Adrenal gland (tissue), 9 donors: ENCODE measurements at regions not wholly inside any gene's neighbourhood (a gene's known extent, or its start where the extent isn't known, plus 50 kb on each side); places are given as distances from the start of the nearest gene placed in this dataset.

Experiments used
- DNase-seq, 7 donors: peaks; one replicate each; pipeline ENCODE4 v3.0.0-alpha.2; 2019 to 2020
- H3K27ac ChIP-seq, 5 donors: fragments of 200-600 bp; sonication (generic) in 4 of 5; 1 replicate in 3 of 5; 2 replicates in 2 of 5; pipeline versions ENCODE4 v1.5.1 to v1.8.0; 2016 to 2020; ENCODE audit warnings: mild to moderate bottlenecking in 1 of 5
- H3K27me3 ChIP-seq: fragments of 200-600 bp; 2 replicates; pipeline ENCODE4 v1.8.0; 2021
- H3K36me3 ChIP-seq, 2 donors: fragments of 200-600 bp; replicated peaks in 1 of 2; 1 replicate in 1 of 2; 2 replicates in 1 of 2; pipeline versions ENCODE4 v1.5.1 to v1.8.0; 2018 to 2022
- H3K4me1 ChIP-seq, 2 donors: fragments of 200-600 bp; replicated peaks in 1 of 2; 1 replicate in 1 of 2; 2 replicates in 1 of 2; pipeline versions ENCODE4 v1.5.1 to v1.8.0; 2018 to 2021
- H3K4me3 ChIP-seq, 4 donors: fragments of 200-600 bp; sonication (generic) in 3 of 4; one replicate each; pipeline ENCODE4 v1.5.1; 2016 to 2018
- H3K9me3 ChIP-seq, 3 donors: fragments of 200-600 bp; sonication (generic) in 1 of 3; replicated peaks in 1 of 3; 1 replicate in 2 of 3; 2 replicates in 1 of 3; pipeline versions ENCODE4 v1.5.1 to v1.8.0; 2016 to 2021
- CTCF ChIP-seq, 6 experiments: fragments of 450-650 bp in 4 of 6; fragments of 200-600 bp in 2 of 6; sonication (generic) in 1 of 6; IDR thresholded peaks; 1 replicate in 5 of 6; 2 replicates in 1 of 6; pipeline versions ENCODE4 v1.5.1 to v1.8.0; 2016 to 2021; ENCODE audit warnings: antibody characterized with exemption in 6 of 6, mild to moderate bottlenecking in 2 of 6, moderate library complexity in 1 of 6
- POLR2A ChIP-seq, 2 donors: fragments of 450-650 bp; IDR thresholded peaks; one replicate each; pipeline ENCODE4 v1.6.1; 2017; ENCODE audit warnings: antibody characterized with exemption in 2 of 2, mild to moderate bottlenecking in 2 of 2, moderate library complexity in 1 of 2
- WGBS, 4 donors: extraction: QIAGEN DNeasy Blood & Tissue Kit in 2 of 4; methylation state at CpG; one replicate each; pipeline versions ENCODE4 v1.1.5 to v1.1.7; 2013 to 2017; 5-methylcytosine and 5-hydroxymethylcytosine counted together
- intact Hi-C, 2 donors: fragments of 100-400 bp; cut with DNase I; formaldehyde crosslinking; loops; one replicate each; pipeline versions ENCODE4 v1.14.1 to v1.15.0; 2022 to 2023
- donor health status: healthy with polysubstance abuse.
- donor health status: Bipolar disorder and iron deficiency.
- donor health status: DM: yes; HTN: yes; CAD: no.
- donor health status: DM: no; HTN: no; CAD: no.
- donor health status: DM: no; HTN: no; CAD: no.

- no peaks in the 10 kb centered on the region for H3K27me3 ChIP-seq
- H3K4me1 ChIP-seq = no peaks in the 10 kb centered on the region
- H3K36me3 ChIP-seq = no peaks in the 10 kb centered on the region
- intact Hi-C loops = no loop called here
- H3K27ac ChIP-seq = no peak overlapping the region
- no peak for TF ChIP-seq POLR2A (IDR thresholded peaks at IDR 0.05)
- no peak for TF ChIP-seq CTCF (IDR thresholded peaks at IDR 0.05)
- no peak overlapping the region for H3K4me3 ChIP-seq
- 85 to 96% (median 89%) methylated on average over 4 of the region's 4 CpGs for WGBS, 4 donors
- H3K9me3 ChIP-seq = no peaks in the 10 kb centered on the region
- no peak for DNase-seq
These were observed 197.0 kb downstream of the ANAPC1 start for GRCh38 chr2:111686994-111687393.

- Histone ChIP-seq H3K4me1 (no peaks in the 10 kb centered on the region), H3K36me3 (no peaks in the 10 kb centered on the region), H3K27ac (no peak overlapping the region), H3K4me3 (no peak overlapping the region), H3K9me3 (no peaks in the 10 kb centered on the region), H3K27me3 (no peaks in the 10 kb centered on the region)
- DNase-seq = no peak
- intact Hi-C loops = no loop called here
- no peak for TF ChIP-seq CTCF (IDR thresholded peaks at IDR 0.05)
- TF ChIP-seq POLR2A (IDR thresholded peaks at IDR 0.05) = no peak
- 74 to 87% (median 82%) methylated on average over 5 to 11 of the region's 11 CpGs for whole genome bisulfite sequencing, 4 donors
These were observed 196.1 kb downstream of the ANAPC1 start for GRCh38 chr2:111687911-111688310.

GRCh38 chr2:111688482-111688881 lies 195.5 kb downstream of the ANAPC1 start:
- Histone ChIP-seq H3K36me3 (no peaks in the 10 kb centered on the region), H3K4me1 (no peaks in the 10 kb centered on the region), H3K27ac (no peak overlapping the region), H3K4me3 (no peak overlapping the region), H3K9me3 (no peaks in the 10 kb centered on the region), H3K27me3 (no peaks in the 10 kb centered on the region)
- WGBS, 4 donors = 78 to 97% (median 86%) methylated on average over 7 to 9 of the region's 9 CpGs
- intact Hi-C loops = no loop called here
- no peak for DNase-seq
- no peak for TF ChIP-seq POLR2A (IDR thresholded peaks at IDR 0.05)
- no peak for TF ChIP-seq CTCF (IDR thresholded peaks at IDR 0.05)

- no peaks in the 10 kb centered on the region for H3K4me1 ChIP-seq
- intact Hi-C loops = no loop called here
- DNase-seq = no peak
- TF ChIP-seq CTCF (IDR thresholded peaks at IDR 0.05) (no peak), POLR2A (IDR thresholded peaks at IDR 0.05) (no peak)
- no peak overlapping the region for H3K27ac ChIP-seq
- H3K9me3 ChIP-seq = no peaks in the 10 kb centered on the region
- no peaks in the 10 kb centered on the region for H3K27me3 ChIP-seq
- H3K4me3 ChIP-seq = no peak overlapping the region
- H3K36me3 ChIP-seq = no peaks in the 10 kb centered on the region
These were observed 194.8 kb downstream of the ANAPC1 start for GRCh38 chr2:111689174-111689573.
